COLO668 (cell line): ENCODE measurements at regions not wholly inside any gene's neighbourhood (a gene's known extent, or its start where the extent isn't known, plus 50 kb on each side); places are given as distances from the start of the nearest gene placed in this dataset.
A peak's percentile ranks its signal among the peaks of the same experiment; 100 is the strongest.

Source experiments
- DNase-seq: peaks from one replicate; lab custom pipeline; 2025; ENCODE audit not compliant: unreplicated experiment; lab: John Stamatoyannopoulos, UW

DNA sequence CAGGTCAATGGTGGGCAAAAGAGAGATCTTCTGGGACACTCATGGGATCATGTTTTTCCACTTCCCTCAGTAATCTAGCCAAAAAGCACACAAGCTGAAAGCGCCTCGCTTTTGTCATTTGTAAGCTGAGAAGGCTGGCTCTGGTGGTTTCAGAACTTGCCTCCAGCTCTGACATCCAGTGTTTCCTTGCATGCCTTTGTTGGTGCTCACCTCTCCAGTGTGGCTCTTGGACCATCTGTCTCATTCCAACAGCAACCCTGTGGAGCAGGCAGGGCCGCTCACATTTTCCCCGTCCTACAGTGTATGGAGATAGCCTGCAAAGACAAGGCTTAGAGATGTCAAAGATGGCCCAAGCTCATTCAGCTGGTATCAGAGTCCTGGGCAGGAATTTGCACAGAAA, 160.8 kb upstream of the KLF4 start:
- DNase-seq: no peak

GRCh38 chr9:107648153-107648715, 158.7 kb upstream of the KLF4 start:
- DNase-seq: no peak

GRCh38 chr9:107647611-107648010, 158.0 kb upstream of the KLF4 start:
- DNase-seq: no peak

- DNase-seq: no peak
Observed at GRCh38 chr9:107647141-107647540, 157.6 kb upstream of the KLF4 start.

GRCh38 chr9:107645464-107645833, 155.9 kb upstream of the KLF4 start:
- DNase-seq: no peak

DNA sequence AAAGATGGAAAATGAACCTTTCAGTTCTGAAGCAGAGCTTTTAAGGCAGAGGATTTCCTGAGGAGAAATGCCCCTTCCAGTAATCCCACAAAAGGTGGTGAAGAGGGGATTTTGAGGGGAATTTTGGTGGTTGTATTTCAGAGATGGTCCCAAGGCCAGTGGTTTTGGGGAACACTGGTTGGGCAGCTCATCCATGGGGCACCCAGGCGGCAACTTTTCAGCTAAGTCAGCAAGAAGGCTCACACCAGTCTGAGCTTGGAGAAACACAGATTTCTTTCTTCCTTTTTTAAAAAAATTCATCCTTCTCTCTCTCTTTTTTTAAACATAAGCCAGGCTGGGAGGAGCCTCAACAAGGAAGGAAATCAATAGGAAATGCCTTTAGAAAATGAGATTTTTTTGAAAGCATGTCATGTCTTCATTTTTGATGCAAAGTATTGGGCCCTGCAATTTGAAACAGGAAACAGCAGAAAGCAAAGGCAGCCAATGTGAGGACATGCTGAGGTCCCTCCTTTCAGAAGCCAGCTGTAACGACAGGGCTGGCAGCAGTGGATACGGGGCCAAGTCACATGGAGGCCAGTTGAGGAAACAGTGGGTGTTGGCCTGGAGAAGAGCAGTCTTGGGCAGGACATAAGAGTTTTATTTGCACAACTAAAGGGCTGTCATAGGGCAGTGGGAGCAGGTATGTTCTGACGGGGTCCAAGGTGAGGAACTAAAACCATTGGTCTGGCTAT, 155.3 kb upstream of the KLF4 start:
- no peak for DNase-seq

- DNase-seq: no peak
Observed at GRCh38 chr9:107639426-107639825, 149.9 kb upstream of the KLF4 start.

- peak; percentile 18 for DNase-seq
Observed at GRCh38 chr9:107638521-107639310, 149.1 kb upstream of the KLF4 start.

DNA sequence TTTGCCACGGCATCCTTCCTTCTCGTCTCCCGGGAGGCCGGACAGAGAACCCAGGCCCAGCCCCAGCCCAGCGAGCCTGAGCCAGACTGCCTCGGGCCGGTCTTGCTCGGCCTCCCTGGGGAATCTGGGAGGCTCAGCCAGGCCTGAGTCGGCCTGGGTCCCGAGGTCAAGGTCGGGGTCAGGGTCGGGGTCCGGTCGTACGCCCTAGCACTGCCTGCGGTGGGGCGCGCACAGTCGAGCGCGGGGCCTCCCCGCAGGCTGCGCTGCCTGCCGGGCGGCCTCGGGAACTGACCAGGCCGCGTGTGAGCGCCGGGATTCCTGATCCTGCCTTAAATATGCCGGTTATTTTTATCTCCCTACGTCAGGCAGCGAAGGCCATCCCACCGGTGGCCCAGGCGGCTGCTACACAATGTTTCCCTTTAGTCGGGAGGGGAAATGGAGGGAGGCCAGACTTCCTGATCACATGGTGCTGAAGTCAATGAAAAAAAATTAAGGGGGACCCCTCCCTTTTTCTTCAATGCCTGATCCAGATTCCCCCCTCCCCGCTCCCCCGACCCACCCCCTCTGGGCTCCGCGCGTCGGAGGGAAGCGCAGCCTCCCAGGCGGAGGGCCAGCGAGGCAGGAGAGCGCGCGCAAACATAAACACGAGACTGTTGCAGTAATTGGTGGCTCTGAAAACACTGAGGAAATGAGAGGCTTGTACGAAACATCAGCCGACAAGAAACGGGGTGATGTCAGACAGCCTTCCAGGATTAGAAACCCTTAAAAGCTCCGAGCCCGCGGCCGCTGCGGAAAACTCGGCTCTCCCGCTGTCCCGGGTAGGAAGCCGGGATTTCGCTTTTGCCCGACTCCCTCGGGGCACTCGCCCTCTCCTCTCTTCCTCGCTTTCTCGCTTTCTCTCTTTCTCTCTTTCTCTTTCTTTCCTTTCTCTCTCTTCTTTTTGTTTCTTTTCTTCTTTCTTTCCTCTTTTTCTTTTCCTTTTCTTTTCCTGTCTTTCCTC, 148.2 kb upstream of the KLF4 start:
- DNase-seq: peak; percentile 17

- DNase-seq: no peak
Observed at GRCh38 chr9:107636571-107637381, 147.2 kb upstream of the KLF4 start.

DNA sequence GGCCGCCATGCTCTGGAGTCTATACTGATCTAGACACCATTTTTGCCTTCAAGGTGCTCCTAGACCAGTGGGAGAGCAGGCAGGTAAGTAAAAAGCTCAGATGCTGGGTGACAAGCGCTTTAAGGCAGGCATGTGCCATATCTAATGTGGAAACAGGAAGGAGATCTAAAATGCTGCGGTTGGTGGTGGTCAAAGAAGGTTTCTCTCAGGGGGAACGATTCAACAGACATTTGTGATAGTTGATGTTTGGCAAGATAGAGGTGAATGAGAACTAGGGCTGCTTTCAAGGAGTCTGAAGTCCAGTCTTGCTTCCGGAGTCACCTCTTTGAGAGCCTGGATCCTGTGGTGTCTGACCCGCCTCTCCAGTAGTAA, 146.2 kb upstream of the KLF4 start:
- DNase-seq: no peak

DNA sequence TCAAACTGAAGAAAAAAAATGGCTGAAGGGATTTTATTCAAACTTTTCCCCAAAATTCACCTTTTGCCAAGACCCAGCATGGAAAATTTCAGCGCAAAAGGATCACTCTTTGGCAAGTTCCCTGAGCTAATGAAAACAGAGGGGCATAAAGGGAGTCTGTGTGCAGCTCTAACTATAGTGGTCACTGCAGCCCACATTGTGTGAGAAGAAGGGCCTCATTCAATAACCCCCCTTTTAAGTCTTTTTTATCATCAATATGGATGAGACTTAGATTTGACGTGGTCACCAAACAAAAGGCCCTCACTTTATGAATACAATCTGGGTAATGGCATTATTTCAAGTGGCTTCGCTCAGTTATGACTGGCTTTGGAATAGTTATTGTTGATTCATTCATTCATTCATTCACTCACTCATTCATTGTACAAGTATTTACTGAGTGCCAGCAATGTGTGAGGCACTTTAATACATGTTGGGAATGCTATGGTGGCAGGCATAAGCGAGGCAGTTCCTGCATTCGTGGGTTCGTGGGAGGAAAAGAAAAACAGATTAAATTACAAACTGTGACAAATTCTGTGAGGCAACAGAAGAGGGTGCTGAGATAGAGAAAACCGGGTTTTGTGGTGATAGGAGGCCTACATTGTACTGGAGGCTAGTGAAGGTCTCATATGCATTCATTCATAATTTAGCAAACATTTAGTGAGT, 145.7 kb upstream of the KLF4 start:
- DNase-seq: no peak

DNA sequence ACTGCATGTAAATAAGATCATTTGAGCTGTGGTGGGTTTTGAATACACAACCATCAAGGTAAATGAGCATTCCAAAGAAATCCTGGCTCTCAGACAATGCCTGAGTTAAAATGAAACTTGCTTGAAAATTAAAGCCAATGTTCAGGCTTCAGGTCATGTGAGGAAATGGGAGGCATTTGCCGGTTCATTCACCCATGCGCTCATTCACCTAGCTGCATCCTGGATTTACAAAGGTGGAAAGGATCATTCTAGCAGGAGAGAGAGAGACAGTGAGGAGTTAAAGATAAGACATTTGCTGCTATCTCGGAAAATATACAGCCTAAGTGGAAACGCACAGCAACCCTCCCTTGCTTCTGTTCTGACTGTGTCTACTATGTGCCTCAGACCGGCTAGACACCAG, 143.8 kb upstream of the KLF4 start:
- DNase-seq: no peak

GRCh38 chr9:107632661-107633060, 143.1 kb upstream of the KLF4 start:
- DNase-seq: no peak

DNA sequence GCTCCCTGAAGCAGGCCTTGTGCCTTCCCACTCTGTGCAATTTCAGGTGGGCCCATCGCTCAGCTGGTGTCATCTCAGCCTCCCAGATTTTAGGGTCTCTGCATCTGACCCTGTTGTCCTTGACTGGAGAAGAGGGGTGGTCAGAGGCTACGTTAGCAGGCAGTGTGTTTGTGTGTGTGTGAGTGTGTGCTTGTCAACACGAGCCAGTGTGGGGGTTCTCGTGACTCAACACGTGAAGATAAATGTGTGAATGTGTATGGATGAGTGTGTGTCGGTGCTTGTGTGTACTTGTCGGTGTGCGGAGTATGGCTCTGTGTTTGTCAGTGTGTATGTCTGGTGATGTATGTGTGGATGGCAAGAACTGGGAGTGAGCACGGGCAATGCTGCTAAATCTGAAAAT, 142.6 kb upstream of the KLF4 start:
- DNase-seq: no peak

DNA sequence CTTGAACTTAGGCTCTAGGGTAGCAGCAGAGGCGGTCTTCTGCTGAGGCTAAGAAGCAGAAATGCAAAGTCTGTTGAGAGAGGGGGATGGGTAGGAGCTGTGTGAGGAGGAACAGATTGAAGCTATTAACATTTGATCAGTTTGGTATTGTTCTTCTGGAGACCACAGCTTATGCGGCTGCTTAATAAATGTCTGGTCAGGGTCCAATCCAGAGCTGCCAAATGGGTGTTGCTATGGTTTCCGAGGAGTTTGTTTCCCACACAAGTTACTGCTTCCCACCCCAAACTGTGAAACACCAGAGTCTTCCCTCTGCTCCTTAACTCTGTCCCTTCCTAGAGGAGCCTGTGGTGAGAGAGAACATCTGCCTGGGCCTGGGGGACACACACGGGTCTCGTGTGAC, 142.2 kb upstream of the KLF4 start:
- DNase-seq: no peak

DNA sequence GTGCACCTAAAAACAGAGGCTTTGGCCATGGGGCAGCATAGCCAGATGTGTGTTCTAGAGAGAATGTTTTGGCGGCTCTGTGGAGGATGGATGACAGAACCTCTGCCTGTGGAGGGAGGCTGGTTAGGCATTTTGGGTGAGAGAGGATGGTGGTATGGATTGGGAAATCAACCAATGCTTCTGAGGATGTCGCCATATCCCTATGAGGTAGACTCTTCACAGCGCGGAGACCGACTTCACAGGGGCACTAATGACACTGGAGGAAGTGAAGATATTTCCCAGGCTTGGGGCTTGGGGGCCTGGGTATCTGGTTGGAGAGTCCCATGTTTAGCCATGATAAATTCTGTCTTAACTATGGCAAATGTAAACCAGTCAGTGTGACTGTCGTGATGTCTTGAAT, 140.6 kb upstream of the KLF4 start:
- no peak for DNase-seq

DNA sequence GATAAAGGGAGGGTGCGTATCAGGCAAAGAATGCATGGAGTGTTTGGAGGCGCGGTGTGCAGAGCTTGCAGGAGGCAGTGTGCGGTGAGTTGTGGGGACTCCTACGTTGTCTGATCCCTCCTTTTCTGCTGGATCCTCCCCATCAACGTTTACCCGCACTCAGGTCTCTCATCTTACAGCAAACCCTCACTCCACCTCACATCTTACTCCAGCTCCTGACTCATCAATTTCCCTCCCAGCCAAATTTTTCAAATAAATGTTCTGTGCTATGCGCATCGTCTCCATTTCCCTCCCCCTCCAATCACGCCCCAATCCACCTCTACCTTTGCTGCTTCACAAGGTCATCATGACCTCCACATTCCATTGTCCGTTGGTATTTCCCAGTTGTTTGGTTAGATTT, 138.9 kb upstream of the KLF4 start:
- no peak for DNase-seq

DNA sequence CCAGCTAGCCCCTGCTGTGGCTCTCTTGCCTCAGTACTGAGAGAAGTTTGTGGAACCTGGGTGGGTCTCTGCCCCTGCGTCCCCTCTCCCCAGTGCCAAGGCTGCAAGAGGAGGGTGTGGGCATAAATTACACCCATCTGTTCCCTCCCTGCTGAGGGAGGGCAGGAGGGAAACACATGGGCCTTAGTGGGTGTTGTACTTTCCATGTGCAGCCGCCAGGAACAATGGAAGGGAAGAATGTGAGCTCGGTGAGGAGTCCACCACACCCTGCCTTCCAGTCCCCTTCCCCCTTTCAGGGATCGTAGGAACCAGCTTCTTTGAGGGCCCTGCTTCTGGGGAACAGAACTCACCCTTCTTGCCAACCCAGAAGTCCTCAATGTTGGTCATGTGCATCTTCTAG, 138.2 kb upstream of the KLF4 start:
- DNase-seq: no peak

- DNase-seq: no peak
Observed at GRCh38 chr9:107626118-107626517, 136.5 kb upstream of the KLF4 start.
